ENCODE measurements at regions not wholly inside any gene's neighbourhood (a gene's known extent, or its start where the extent isn't known, plus 50 kb on each side); places are given as distances from the start of the nearest gene placed in this dataset.

GRCh38 chr1:222306512-222306911 lies 241.4 kb downstream of the HHIPL2 start:
- Mint-ChIP-seq H3K9me3 (ENCODE audit: unreplicated experiment) (no peaks in the 10 kb centered on the region), H3K27ac (ENCODE audit: unreplicated experiment) (no peak overlapping the region), H3K4me1 (ENCODE audit: low read depth, unreplicated experiment) (peaks cover 7% of the 10 kb centered on the region), H3K36me3 (ENCODE audit: unreplicated experiment) (no peaks in the 10 kb centered on the region), H3K27me3 (ENCODE audit: unreplicated experiment) (no peaks in the 10 kb centered on the region), H3K4me3 (ENCODE audit: unreplicated experiment) (no peak overlapping the region)
- DNase-seq, result no peak
- no peak for TF ChIP-seq CTCF (IDR thresholded peaks at IDR 0.05; ENCODE audit: partially characterized antibody, unreplicated experiment)

- no peak overlapping the region for H3K27ac Mint-ChIP-seq (ENCODE audit: unreplicated experiment)
- peaks cover 3% of the 10 kb centered on the region for H3K36me3 Mint-ChIP-seq (ENCODE audit: unreplicated experiment)
- TF ChIP-seq CTCF (IDR thresholded peaks at IDR 0.05; ENCODE audit: partially characterized antibody, unreplicated experiment), result no peak
- DNase-seq, result no peak
- peaks cover 3% of the 10 kb centered on the region for H3K4me1 Mint-ChIP-seq (ENCODE audit: low read depth, unreplicated experiment)
- no peak overlapping the region for H3K4me3 Mint-ChIP-seq (ENCODE audit: unreplicated experiment)
- H3K9me3 Mint-ChIP-seq (ENCODE audit: unreplicated experiment), result no peaks in the 10 kb centered on the region
- no peaks in the 10 kb centered on the region for H3K27me3 Mint-ChIP-seq (ENCODE audit: unreplicated experiment)
These were observed 241.9 kb downstream of the HHIPL2 start for GRCh38 chr1:222306011-222306410.

GRCh38 chr1:222301652-222302051 lies 246.3 kb downstream of the HHIPL2 start:
- no peak for DNase-seq
- peaks cover 4% of the 10 kb centered on the region for H3K36me3 Mint-ChIP-seq (ENCODE audit: unreplicated experiment)
- TF ChIP-seq CTCF (IDR thresholded peaks at IDR 0.05; ENCODE audit: partially characterized antibody, unreplicated experiment), result no peak
- no peak overlapping the region for H3K27ac Mint-ChIP-seq (ENCODE audit: unreplicated experiment)
- no peaks in the 10 kb centered on the region for H3K4me1 Mint-ChIP-seq (ENCODE audit: low read depth, unreplicated experiment)
- H3K9me3 Mint-ChIP-seq (ENCODE audit: unreplicated experiment), result no peaks in the 10 kb centered on the region
- no peak overlapping the region for H3K4me3 Mint-ChIP-seq (ENCODE audit: unreplicated experiment)
- H3K27me3 Mint-ChIP-seq (ENCODE audit: unreplicated experiment), result no peaks in the 10 kb centered on the region

- DNase-seq, result no peak
- Mint-ChIP-seq H3K36me3 (ENCODE audit: unreplicated experiment) (peaks cover 4% of the 10 kb centered on the region), H3K27ac (ENCODE audit: unreplicated experiment) (no peak overlapping the region), H3K27me3 (ENCODE audit: unreplicated experiment) (no peaks in the 10 kb centered on the region), H3K4me1 (ENCODE audit: low read depth, unreplicated experiment) (no peaks in the 10 kb centered on the region), H3K9me3 (ENCODE audit: unreplicated experiment) (peaks cover 2% of the 10 kb centered on the region), H3K4me3 (ENCODE audit: unreplicated experiment) (no peak overlapping the region)
- no peak for TF ChIP-seq CTCF (IDR thresholded peaks at IDR 0.05; ENCODE audit: partially characterized antibody, unreplicated experiment)
These were observed 248.4 kb downstream of the HHIPL2 start for GRCh38 chr1:222299524-222299923.

- DNase-seq, result no peak
- no peak overlapping the region for H3K4me3 Mint-ChIP-seq (ENCODE audit: unreplicated experiment)
- H3K9me3 Mint-ChIP-seq (ENCODE audit: unreplicated experiment), result no peaks in the 10 kb centered on the region
- no peaks in the 10 kb centered on the region for H3K4me1 Mint-ChIP-seq (ENCODE audit: low read depth, unreplicated experiment)
- H3K27ac Mint-ChIP-seq (ENCODE audit: unreplicated experiment), result no peak overlapping the region
- H3K27me3 Mint-ChIP-seq (ENCODE audit: unreplicated experiment), result no peaks in the 10 kb centered on the region
- no peak for TF ChIP-seq CTCF (IDR thresholded peaks at IDR 0.05; ENCODE audit: partially characterized antibody, unreplicated experiment)
- no peaks in the 10 kb centered on the region for H3K36me3 Mint-ChIP-seq (ENCODE audit: unreplicated experiment)
These were observed 257.0 kb downstream of the HHIPL2 start for GRCh38 chr1:222290866-222291265.
